A549 (cell line): ENCODE measurements at regions not wholly inside any gene's neighbourhood (a gene's known extent, or its start where the extent isn't known, plus 50 kb on each side); places are given as distances from the start of the nearest gene placed in this dataset.

Experiments
- ATAC-seq, 2 experiments: fragments of 200-7000 bp in 1 of 2; fragments of >200 bp in 1 of 2; cut with Nextera tagmentation in 1 of 2; cut with Tn5 transposase in 1 of 2; 3 replicates each; pipeline versions ENCODE4 v1.8.0 to v1.9.1; 2018 to 2020; ENCODE audit warnings: mild to moderate bottlenecking in 1 of 2, moderate library complexity in 1 of 2
- CTCF ChIA-PET: fragments of 300-600 bp; sonication (Branson Sonifier 250); formaldehyde crosslinking; extraction: SDS; loops from one replicate; lab custom pipeline; 2021; ENCODE audit warnings: antibody characterized with exemption, inconsistent platforms; lab: Yijun Ruan, JAX
- POLR2A ChIA-PET: fragments of 350-600 bp; formaldehyde crosslinking; extraction: SDS; loops from one replicate; lab custom pipeline; 2021; ENCODE audit warnings: antibody characterized with exemption, inconsistent platforms; lab: Yijun Ruan, JAX
- DNase-seq, 2 experiments: peaks; one replicate each; pipeline versions ENCODE4 v3.0.0 to v3.0.0-alpha.2; 2011 to 2016; ENCODE audit warnings: low read depth in 1 of 2, low spot score in 1 of 2
- FAIRE-seq: peaks from 2 replicates; lab custom pipeline; 2011; peaks lifted over from hg19 to GRCh38; lab: Jason Lieb, UNC
- H3K27ac ChIP-seq, 2 experiments: fragments of >200 bp; sonication (Bioruptor Twin); formaldehyde crosslinking; 3 replicates each; pipeline ENCODE4 v1.5.1; 2016 to 2017
- H3K4me1 ChIP-seq: fragments of >200 bp; sonication (Bioruptor Twin); formaldehyde crosslinking; 3 replicates; pipeline ENCODE4 v1.6.1; 2016
- H3K4me2 ChIP-seq: fragments of >200 bp; sonication (Bioruptor Twin); formaldehyde crosslinking; 3 replicates; pipeline ENCODE4 v1.6.1; 2016
- H3K4me3 ChIP-seq: fragments of >200 bp; sonication (Bioruptor Twin); formaldehyde crosslinking; 3 replicates; pipeline ENCODE4 v1.5.1; 2016
- H3K9me3 ChIP-seq: fragments of >200 bp; sonication (Bioruptor Twin); formaldehyde crosslinking; 3 replicates; pipeline ENCODE4 v1.6.1; 2016
- CBX2 ChIP-seq: fragments of 200-600 bp; sonication (generic); IDR thresholded peaks from 2 replicates; pipeline ENCODE4 v1.6.1; 2016; ENCODE audit warnings: low read depth, mild to moderate bottlenecking, borderline replicate concordance
- CBX8 ChIP-seq: fragments of 200-600 bp; sonication (generic); IDR thresholded peaks from 2 replicates; pipeline ENCODE4 v1.6.1; 2016
- CEBPB ChIP-seq, 2 experiments: fragments of >200 bp in 1 of 2; sonication (Bioruptor Twin) in 1 of 2; formaldehyde crosslinking in 1 of 2; IDR thresholded peaks; 2 replicates each; pipeline ENCODE4 v1.6.1; 2012 to 2016
- ESRRA ChIP-seq: fragments of 150-350 bp; IDR thresholded peaks from 2 replicates; pipeline ENCODE4 v1.6.1; 2014; ENCODE audit warnings: mild to moderate bottlenecking, low read length, borderline replicate concordance
- FOSB ChIP-seq: fragments of 250-450 bp; sonication (Bioruptor Pico); IDR thresholded peaks from 2 replicates; pipeline ENCODE4 v1.5.0; 2020; ENCODE audit warnings: mild to moderate bottlenecking, moderate library complexity
- HOXB13 ChIP-seq: fragments of 250-450 bp; sonication (Bioruptor Pico); IDR thresholded peaks from 2 replicates; pipeline ENCODE4 v1.5.0; 2020; ENCODE audit warnings: low read depth, mild to moderate bottlenecking, moderate library complexity
- HOXB5 ChIP-seq: fragments of 250-450 bp; sonication (Bioruptor Pico); IDR thresholded peaks from 2 replicates; pipeline ENCODE4 v1.5.0; 2020; ENCODE audit warnings: mild to moderate bottlenecking, moderate library complexity
- JUN ChIP-seq, 2 experiments: fragments of >200 bp; sonication (Bioruptor Twin); formaldehyde crosslinking; IDR thresholded peaks; 2 replicates in 1 of 2; 3 replicates in 1 of 2; pipeline ENCODE4 v1.6.1; 2016 to 2017
- MAFK ChIP-seq: fragments of 450-650 bp; IDR thresholded peaks from 2 replicates; pipeline ENCODE4 v1.6.1; 2014; ENCODE audit not compliant: partially characterized antibody
- MAZ ChIP-seq: fragments of 150-350 bp; IDR thresholded peaks from 2 replicates; pipeline ENCODE4 v1.6.1; 2014; ENCODE audit warnings: antibody characterized with exemption, low read depth, low read length, borderline replicate concordance
- NPAS2 ChIP-seq: fragments of 250-450 bp; sonication (Bioruptor Pico); IDR thresholded peaks from 2 replicates; pipeline ENCODE4 v1.8.0; 2022; ENCODE audit warnings: mild to moderate bottlenecking, moderate library complexity, borderline replicate concordance
- NR3C1 ChIP-seq: fragments of >200 bp; sonication (Bioruptor Twin); formaldehyde crosslinking; IDR thresholded peaks from 3 replicates; pipeline ENCODE4 v1.6.1; 2017
- PHF8 ChIP-seq: fragments of 200-600 bp; sonication (generic); IDR thresholded peaks from 2 replicates; pipeline ENCODE4 v1.6.1; 2016; ENCODE audit warnings: low read depth, mild to moderate bottlenecking, antibody characterized with exemption, moderate library complexity, borderline replicate concordance
- RAD21 ChIP-seq, 2 experiments: fragments of >200 bp in 1 of 2; sonication (Bioruptor Twin) in 1 of 2; formaldehyde crosslinking in 1 of 2; IDR thresholded peaks in 1 of 2; conservative IDR thresholded peaks in 1 of 2; 2 replicates in 1 of 2; 3 replicates in 1 of 2; pipeline ENCODE4 v1.6.1; 2012 to 2018; ENCODE audit warnings: inconsistent platforms in 1 of 2
- RARB ChIP-seq: fragments of 250-450 bp; sonication (Bioruptor Pico); IDR thresholded peaks from 2 replicates; pipeline ENCODE4 v1.8.0; 2021; ENCODE audit warnings: mild to moderate bottlenecking, moderate library complexity
- REST ChIP-seq: fragments of 200-600 bp; sonication (generic); IDR thresholded peaks from 2 replicates; pipeline ENCODE4 v1.6.1; 2016; ENCODE audit warnings: antibody characterized with exemption, mild to moderate bottlenecking, moderate library complexity
- TP53 ChIP-seq: fragments of 250-450 bp; sonication (Bioruptor Pico); IDR thresholded peaks from 2 replicates; pipeline ENCODE4 v1.5.0; 2021; ENCODE audit warnings: mild to moderate bottlenecking, moderate library complexity
- USF2 ChIP-seq: fragments of 450-650 bp; IDR thresholded peaks from 2 replicates; pipeline ENCODE4 v1.6.1; 2014; ENCODE audit warnings: antibody characterized with exemption
- ZFP36 ChIP-seq: fragments of 450-650 bp; IDR thresholded peaks from 2 replicates; pipeline ENCODE4 v1.6.1; 2014; ENCODE audit warnings: borderline replicate concordance; ENCODE audit not compliant: partially characterized antibody
- ZSCAN20 ChIP-seq: fragments of 250-450 bp; sonication (Bioruptor Pico); IDR thresholded peaks from 2 replicates; pipeline ENCODE4 v1.8.0; 2022; ENCODE audit warnings: mild to moderate bottlenecking, moderate library complexity
- WGBS: methylation state at CpG from one replicate; pipeline ENCODE4 v1.1.6; 2017; ENCODE audit errors: missing lambda C conversion rate; 5-methylcytosine and 5-hydroxymethylcytosine counted together
- TF ChIP-seq, protein P1 (sequence below): fragments of 250-450 bp; sonication (Bioruptor Pico); IDR thresholded peaks from 2 replicates; pipeline ENCODE4 v1.5.0; 2021; ENCODE audit warnings: mild to moderate bottlenecking, moderate library complexity, borderline replicate concordance
- TF ChIP-seq, protein P2 (sequence below): fragments of 250-450 bp; sonication (Bioruptor Pico); IDR thresholded peaks from 2 replicates; pipeline ENCODE4 v1.5.0; 2020; ENCODE audit warnings: low read depth, mild to moderate bottlenecking, moderate library complexity
- TF ChIP-seq, protein P3 (sequence below): fragments of >200 bp; sonication (Bioruptor Twin); formaldehyde crosslinking; IDR thresholded peaks from 3 replicates; pipeline ENCODE4 v1.6.1; 2016
- TF ChIP-seq, protein P4 (sequence below): IDR thresholded peaks from 2 replicates; pipeline ENCODE4 v1.6.1; 2012
- TF ChIP-seq, protein P5 (sequence below): fragments of >200 bp; sonication (Bioruptor Twin); formaldehyde crosslinking; IDR thresholded peaks from 2 replicates; pipeline ENCODE4 v1.6.1; 2016

- Histone ChIP-seq H3K9me3 (no peaks in the 10 kb centered on the region), H3K4me2 (no peak overlapping the region), H3K27ac (no peak overlapping the region), H3K4me1 (peaks cover 24% of the 10 kb centered on the region), H3K4me3 (no peak overlapping the region)
- ATAC-seq, result no peak
- FAIRE-seq, result no peak
- ChIA-PET POLR2A (no interaction called here), CTCF (no interaction called here)
- DNase-seq, result no peak
- TF ChIP-seq HOXB5 (CRISPR knock-in tag) (no peak), RARB (CRISPR knock-in tag) (no peak), ZFP36 (no peak), MAZ (no peak), CBX2 (no peak), ESRRA (no peak), PHF8 (no peak), MAFK (no peak), CBX8 (no peak), JUN (IDR thresholded peaks at IDR 0.05) (no peak), REST (no peak), USF2 (no peak), NPAS2 (no peak), ZSCAN20 (CRISPR knock-in tag) (no peak)
- TF ChIP-seq, protein P1, sequence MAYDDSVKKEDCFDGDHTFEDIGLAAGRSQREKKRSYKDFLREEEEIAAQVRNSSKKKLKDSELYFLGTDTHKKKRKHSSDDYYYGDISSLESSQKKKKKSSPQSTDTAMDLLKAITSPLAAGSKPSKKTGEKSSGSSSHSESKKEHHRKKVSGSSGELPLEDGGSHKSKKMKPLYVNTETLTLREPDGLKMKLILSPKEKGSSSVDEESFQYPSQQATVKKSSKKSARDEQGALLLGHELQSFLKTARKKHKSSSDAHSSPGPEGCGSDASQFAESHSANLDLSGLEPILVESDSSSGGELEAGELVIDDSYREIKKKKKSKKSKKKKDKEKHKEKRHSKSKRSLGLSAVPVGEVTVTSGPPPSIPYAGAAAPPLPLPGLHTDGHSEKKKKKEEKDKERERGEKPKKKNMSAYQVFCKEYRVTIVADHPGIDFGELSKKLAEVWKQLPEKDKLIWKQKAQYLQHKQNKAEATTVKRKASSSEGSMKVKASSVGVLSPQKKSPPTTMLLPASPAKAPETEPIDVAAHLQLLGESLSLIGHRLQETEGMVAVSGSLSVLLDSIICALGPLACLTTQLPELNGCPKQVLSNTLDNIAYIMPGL, result no peak
- TF ChIP-seq, all 56 proteins: peak for 0
- 84% methylated on average over 3 of the region's 3 CpGs for WGBS
Measured at GRCh38 chr13:31042049-31042448, 109.6 kb downstream of the TEX26 start.

DNA sequence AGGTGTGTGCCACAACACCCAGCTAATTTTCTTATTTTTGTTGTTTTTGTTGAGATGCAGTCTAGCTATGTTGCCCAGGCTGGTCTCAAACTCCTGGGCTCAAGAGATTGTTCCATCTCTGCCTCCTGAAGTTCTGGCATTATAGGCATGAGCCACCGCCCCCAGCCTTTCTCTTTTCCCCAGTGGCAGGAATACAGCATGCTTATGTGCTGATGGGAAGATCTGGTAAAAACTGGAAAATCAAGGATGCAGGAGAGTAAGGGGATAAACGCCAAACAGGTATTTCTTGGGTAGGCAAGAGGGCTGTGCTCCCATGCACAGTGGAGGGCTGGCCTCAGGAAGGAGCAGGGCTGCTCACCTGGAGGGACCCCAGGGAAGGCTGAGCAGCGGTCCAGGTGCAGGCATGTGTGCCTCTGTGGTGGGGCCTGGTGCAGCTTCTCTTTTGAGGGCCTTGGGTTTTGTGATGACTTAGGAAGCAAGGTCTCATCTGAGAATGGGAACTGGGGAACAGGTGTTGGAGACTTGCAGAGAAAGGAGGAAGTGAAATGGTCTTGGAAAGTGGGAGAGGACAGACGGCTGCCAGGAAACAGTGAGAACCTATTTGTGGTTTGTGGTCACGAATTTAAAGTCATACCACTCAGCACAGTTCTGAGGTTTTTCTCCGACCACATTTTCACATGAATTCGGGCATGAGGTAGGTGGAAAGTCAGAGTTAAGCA, 106.5 kb downstream of the TEX26 start:
- TF ChIP-seq FOSB (CRISPR knock-in tag), result no peak
- no peak for TF ChIP-seq HOXB13 (CRISPR knock-in tag)
- TF ChIP-seq, protein P2, sequence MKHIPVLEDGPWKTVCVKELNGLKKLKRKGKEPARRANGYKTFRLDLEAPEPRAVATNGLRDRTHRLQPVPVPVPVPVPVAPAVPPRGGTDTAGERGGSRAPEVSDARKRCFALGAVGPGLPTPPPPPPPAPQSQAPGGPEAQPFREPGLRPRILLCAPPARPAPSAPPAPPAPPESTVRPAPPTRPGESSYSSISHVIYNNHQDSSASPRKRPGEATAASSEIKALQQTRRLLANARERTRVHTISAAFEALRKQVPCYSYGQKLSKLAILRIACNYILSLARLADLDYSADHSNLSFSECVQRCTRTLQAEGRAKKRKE (CRISPR knock-in tag), result no peak
- no peak for TF ChIP-seq JUN (IDR thresholded peaks at IDR 0.05)
- no peak for TF ChIP-seq RAD21 (conservative IDR thresholded peaks at IDR 0.05 in 1 of 2, IDR thresholded peaks at IDR 0.05 in 1 of 2)
- TF ChIP-seq, protein P3, sequence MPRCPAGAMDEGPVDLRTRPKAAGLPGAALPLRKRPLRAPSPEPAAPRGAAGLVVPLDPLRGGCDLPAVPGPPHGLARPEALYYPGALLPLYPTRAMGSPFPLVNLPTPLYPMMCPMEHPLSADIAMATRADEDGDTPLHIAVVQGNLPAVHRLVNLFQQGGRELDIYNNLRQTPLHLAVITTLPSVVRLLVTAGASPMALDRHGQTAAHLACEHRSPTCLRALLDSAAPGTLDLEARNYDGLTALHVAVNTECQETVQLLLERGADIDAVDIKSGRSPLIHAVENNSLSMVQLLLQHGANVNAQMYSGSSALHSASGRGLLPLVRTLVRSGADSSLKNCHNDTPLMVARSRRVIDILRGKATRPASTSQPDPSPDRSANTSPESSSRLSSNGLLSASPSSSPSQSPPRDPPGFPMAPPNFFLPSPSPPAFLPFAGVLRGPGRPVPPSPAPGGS, result no peak
- no peak for TF ChIP-seq TP53 (CRISPR knock-in tag)
- TF ChIP-seq, protein P4, sequence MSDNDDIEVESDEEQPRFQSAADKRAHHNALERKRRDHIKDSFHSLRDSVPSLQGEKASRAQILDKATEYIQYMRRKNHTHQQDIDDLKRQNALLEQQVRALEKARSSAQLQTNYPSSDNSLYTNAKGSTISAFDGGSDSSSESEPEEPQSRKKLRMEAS, result no peak
- no peak for TF ChIP-seq CBX2
- no peak for TF ChIP-seq NR3C1
- TF ChIP-seq, protein P5, sequence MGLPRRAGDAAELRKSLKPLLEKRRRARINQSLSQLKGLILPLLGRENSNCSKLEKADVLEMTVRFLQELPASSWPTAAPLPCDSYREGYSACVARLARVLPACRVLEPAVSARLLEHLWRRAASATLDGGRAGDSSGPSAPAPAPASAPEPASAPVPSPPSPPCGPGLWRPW, result no peak
- no peak for TF ChIP-seq HOXB5 (CRISPR knock-in tag)
- no peak for TF ChIP-seq CEBPB (IDR thresholded peaks at IDR 0.05)
- TF ChIP-seq, all 56 proteins: peak for 0
- Histone ChIP-seq H3K4me2 (no peak overlapping the region), H3K4me1 (no peaks in the 10 kb centered on the region), H3K9me3 (no peaks in the 10 kb centered on the region), H3K4me3 (no peak overlapping the region), H3K27ac (no peak overlapping the region)
- no peak for DNase-seq
- no peak for FAIRE-seq
- WGBS, result 52% methylated on average over 6 of the region's 7 CpGs
- ATAC-seq, result no peak
- POLR2A ChIA-PET, result no interaction called here
- CTCF ChIA-PET, result no interaction called here
